HepG2 (cell line): ENCODE measurements at regions not wholly inside any gene's neighbourhood (a gene's known extent, or its start where the extent isn't known, plus 50 kb on each side); places are given as distances from the start of the nearest gene placed in this dataset.

Experiments used
- ATAC-seq: fragments of 200-7000 bp; cut with Tn5 transposase; 3 replicates; pipeline ENCODE4 v1.9.1; 2020; ENCODE audit warnings: mild to moderate bottlenecking, moderate library complexity
- BruUV-seq: library from RNA; stranded (reverse); fragments of 400-500 nt; replicated peaks from 2 replicates; lab custom pipeline; 2021; lab: Mats Ljungman, UMichigan
- CTCF ChIA-PET: fragments of 300-600 bp; formaldehyde crosslinking; extraction: SDS; loops from one replicate; lab custom pipeline; 2021; ENCODE audit warnings: low total read pairs, inconsistent platforms, low intra/inter-chr PET ratio; lab: Yijun Ruan, JAX
- POLR2A ChIA-PET: fragments of 350-600 bp; sonication (Branson Sonifier 250); formaldehyde crosslinking; loops from one replicate; lab custom pipeline; 2020; ENCODE audit warnings: antibody characterized with exemption, inconsistent platforms; lab: Yijun Ruan, JAX
- DNase-seq: peaks from one replicate; pipeline ENCODE4 v3.0.0-alpha.2; 2015; ENCODE audit warnings: low spot score
- FAIRE-seq: peaks from 3 replicates; lab custom pipeline; 2011; peaks lifted over from hg19 to GRCh38; lab: Jason Lieb, UNC
- H2AFZ ChIP-seq: one replicate; pipeline ENCODE4 v1.6.1; 2011; ENCODE audit warnings: low read length, inconsistent platforms
- H3K27ac ChIP-seq: fragments of 300-600 bp; 3 replicates; pipeline ENCODE4 v1.8.0; 2011; ENCODE audit warnings: mixed run types, mild to moderate bottlenecking, mixed read lengths, low read length, inconsistent platforms; ENCODE audit not compliant: insufficient read depth; ENCODE audit errors: extremely low read length
- H3K27me3 ChIP-seq, 2 experiments: fragments of 200-600 bp in 1 of 2; 2 replicates in 1 of 2; 3 replicates in 1 of 2; pipeline versions ENCODE4 v1.6.0 to v1.8.0; 2011; ENCODE audit warnings: low read length in 2 of 2, mild to moderate bottlenecking in 2 of 2, moderate library complexity in 2 of 2, inconsistent platforms in 1 of 2; ENCODE audit not compliant: insufficient read depth in 2 of 2, control insufficient read depth in 1 of 2
- H3K36me3 ChIP-seq, 2 experiments: fragments of 200-600 bp in 1 of 2; replicated peaks in 1 of 2; 2 replicates in 1 of 2; 3 replicates in 1 of 2; pipeline versions ENCODE4 v1.5.1 to v1.8.0; 2011; ENCODE audit warnings: low read length in 2 of 2, inconsistent platforms in 1 of 2; ENCODE audit not compliant: insufficient read depth in 2 of 2, control insufficient read depth in 1 of 2
- H3K4me1 ChIP-seq: 2 replicates; pipeline ENCODE4 v1.5.1; 2012; ENCODE audit warnings: low read length, inconsistent platforms; ENCODE audit not compliant: insufficient read depth
- H3K4me2 ChIP-seq: 2 replicates; pipeline ENCODE4 v1.6.0; 2011; ENCODE audit warnings: low read depth, low read length, inconsistent platforms
- H3K4me3 ChIP-seq, 3 experiments: fragments of 200-600 bp in 1 of 3; sonication (generic), shearing (Covaris generic) in 1 of 3; replicated peaks in 1 of 3; 2 replicates each; pipeline ENCODE4 v1.5.1; 2011 to 2016; ENCODE audit warnings: low read length in 3 of 3, inconsistent platforms in 2 of 3, low read depth in 2 of 3, mild to moderate bottlenecking in 2 of 3, control low read depth in 1 of 3, mixed read lengths in 1 of 3; ENCODE audit not compliant: insufficient read depth in 1 of 3
- H3K79me2 ChIP-seq: one replicate; pipeline ENCODE4 v1.6.1; 2011; ENCODE audit warnings: low read length, inconsistent platforms; ENCODE audit not compliant: insufficient read depth
- H3K9ac ChIP-seq: 2 replicates; pipeline ENCODE4 v1.6.0; 2011; ENCODE audit warnings: mild to moderate bottlenecking, low read depth, low read length, inconsistent platforms; ENCODE audit not compliant: insufficient read depth
- H3K9me3 ChIP-seq: 2 replicates; pipeline ENCODE4 v1.5.1; 2012; ENCODE audit warnings: mild to moderate bottlenecking, low read length
- H4K20me1 ChIP-seq: 2 replicates; pipeline ENCODE4 v1.6.0; 2011; ENCODE audit warnings: inconsistent platforms, mild to moderate bottlenecking, low read length, moderate library complexity; ENCODE audit not compliant: insufficient read depth
- GTF2F1 ChIP-seq: fragments of 150-350 bp; IDR thresholded peaks from 2 replicates; pipeline ENCODE4 v1.6.1; 2014; ENCODE audit warnings: low read length
- NKX3-1 ChIP-seq: sonication (generic); formaldehyde crosslinking; IDR thresholded peaks from 2 replicates; pipeline ENCODE4 v1.5.0; 2020; ENCODE audit warnings: missing genetic modification reagents
- POLR2A ChIP-seq, 2 experiments: IDR thresholded peaks; 2 replicates each; pipeline ENCODE4 v1.6.1; 2011; ENCODE audit warnings: low read depth in 2 of 2, low read length in 2 of 2, mild to moderate bottlenecking in 1 of 2, moderate library complexity in 1 of 2; ENCODE audit not compliant: insufficient read depth in 1 of 2
- RARA ChIP-seq: IDR thresholded peaks from 2 replicates; pipeline ENCODE4 v1.6.1; 2016; ENCODE audit warnings: missing genetic modification reagents, missing compliant biosample characterization
- SOX13 ChIP-seq, 3 experiments: fragments of 450-650 bp in 1 of 3; sonication (generic) in 1 of 3; formaldehyde crosslinking in 1 of 3; IDR thresholded peaks in 2 of 3; conservative IDR thresholded peaks in 1 of 3; 2 replicates each; pipeline versions ENCODE4 v1.5.0 to v1.6.1; 2016 to 2020; ENCODE audit warnings: antibody characterized with exemption in 1 of 3, mild to moderate bottlenecking in 1 of 3, missing compliant biosample characterization in 1 of 3, missing genetic modification reagents in 1 of 3, moderate library complexity in 1 of 3
- TP53 ChIP-seq: sonication (generic); formaldehyde crosslinking; conservative IDR thresholded peaks from 2 replicates; pipeline ENCODE4 v1.4.0; 2020; ENCODE audit warnings: missing genetic modification reagents
- ZNF543 ChIP-seq: sonication (generic); formaldehyde crosslinking; IDR thresholded peaks from 2 replicates; pipeline ENCODE4 v1.4.0; 2020; ENCODE audit warnings: mild to moderate bottlenecking, missing genetic modification reagents
- ZNF605 ChIP-seq: sonication (generic); formaldehyde crosslinking; IDR thresholded peaks from 2 replicates; pipeline ENCODE4 v1.8.0; 2022; ENCODE audit warnings: mild to moderate bottlenecking, missing genetic modification reagents
- ZNF781 ChIP-seq: sonication (generic); formaldehyde crosslinking; IDR thresholded peaks from 2 replicates; pipeline ENCODE4 v1.5.1; 2020; ENCODE audit warnings: borderline replicate concordance, mild to moderate bottlenecking, missing genetic modification reagents; ENCODE audit errors: not compliant biosample characterization
- ZNF841 ChIP-seq: sonication (generic); formaldehyde crosslinking; IDR thresholded peaks from 2 replicates; pipeline ENCODE4 v1.8.1; 2023; ENCODE audit warnings: missing genetic modification reagents, borderline replicate concordance
- ZSCAN22 ChIP-seq: sonication (generic); formaldehyde crosslinking; IDR thresholded peaks from 2 replicates; pipeline ENCODE4 v1.4.0; 2020; ENCODE audit warnings: mild to moderate bottlenecking, missing genetic modification reagents
- WGBS: methylation state at CpG from one replicate; pipeline ENCODE4 v1.1.6; 2017; ENCODE audit warnings: low lambda C conversion rate; 5-methylcytosine and 5-hydroxymethylcytosine counted together
- in situ Hi-C: cut with HindIII; loops from 2 replicates; pipeline ENCODE4 v1.10.0; 2017; ENCODE audit warnings: low pct_unique_long_range_greater_than_20kb; ENCODE audit not compliant: extremely low pct_ligation_motif_present
- intact Hi-C: fragments of 100-400 bp; cut with micrococcal nuclease; formaldehyde crosslinking; loops from one replicate; pipeline ENCODE4 v1.10.0; 2022; ENCODE audit not compliant: unreplicated experiment

DNA sequence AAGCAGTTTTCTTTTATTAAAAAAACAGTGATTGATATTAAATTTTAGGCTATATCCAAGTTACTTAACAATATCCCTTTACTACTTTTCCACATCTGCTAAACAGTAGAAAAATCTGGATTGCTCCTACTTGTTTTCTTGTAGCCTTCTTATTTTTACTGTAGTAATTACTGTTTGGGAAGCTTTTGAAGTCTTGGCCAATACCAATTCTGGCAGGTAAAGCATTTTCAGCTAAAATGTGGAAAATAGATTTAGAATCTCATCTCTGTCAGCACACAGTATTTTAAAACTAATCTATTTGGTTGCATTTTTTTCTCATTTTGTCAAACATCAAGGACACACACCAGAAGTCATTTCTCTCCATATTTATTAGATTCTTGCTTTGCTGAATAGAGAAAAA is 1485.7 kb upstream of the PIK3C3 start:
- no peaks in the 10 kb centered on the region for H3K36me3 ChIP-seq
- H3K4me1 ChIP-seq: no peaks in the 10 kb centered on the region
- ATAC-seq (no peak), DNase-seq (no peak), FAIRE-seq (no peak)
- H3K79me2 ChIP-seq: no peaks in the 10 kb centered on the region
- no peaks in the 10 kb centered on the region; a peak in 1 of 5 replicates for H3K27me3 ChIP-seq
- TF ChIP-seq ZSCAN22 (no peak), ZNF543 (CRISPR knock-in tag) (no peak), SOX13 (IDR thresholded peaks at IDR 0.05) (no peak), SOX13 (CRISPR knock-in tag; conservative IDR thresholded peaks at IDR 0.05 in 1 of 2, IDR thresholded peaks at IDR 0.05 in 1 of 2) (no peak), NKX3-1 (CRISPR knock-in tag) (no peak)
- intact Hi-C loops (no loop called here), in situ Hi-C loops (no loop called here)
- ChIA-PET POLR2A (no interaction called here), CTCF (no interaction called here)
- H4K20me1 ChIP-seq: no peaks in the 10 kb centered on the region
- no peak overlapping the region for H3K27ac ChIP-seq
- BruUV-seq: no TSS peak
- H3K4me3 ChIP-seq: no peak overlapping the region
- H2AFZ ChIP-seq: no peak overlapping the region
- no peaks in the 10 kb centered on the region for H3K9me3 ChIP-seq
- H3K4me2 ChIP-seq: no peak overlapping the region
- H3K9ac ChIP-seq: no peak overlapping the region

GRCh38 chr18:40464032-40464431 is 1491.0 kb upstream of the PIK3C3 start:
- Histone ChIP-seq H3K4me1 (no peaks in the 10 kb centered on the region), H3K27ac (no peak overlapping the region), H3K79me2 (no peaks in the 10 kb centered on the region), H3K27me3 (no peaks in the 10 kb centered on the region; a peak in 1 of 5 replicates), H3K36me3 (no peaks in the 10 kb centered on the region), H3K4me2 (no peak overlapping the region), H2AFZ (no peak overlapping the region), H3K9me3 (no peaks in the 10 kb centered on the region), H3K4me3 (no peak overlapping the region), H4K20me1 (no peaks in the 10 kb centered on the region), H3K9ac (no peak overlapping the region)
- intact Hi-C loops (no loop called here), in situ Hi-C loops (no loop called here)
- no TSS peak for BruUV-seq
- CTCF ChIA-PET: no interaction called here
- no peak for TF ChIP-seq GTF2F1
- TF ChIP-seq TP53 (CRISPR knock-in tag): no peak
- no peak for TF ChIP-seq ZNF841 (CRISPR knock-in tag)
- TF ChIP-seq ZNF605 (CRISPR knock-in tag): no peak
- no peak for TF ChIP-seq POLR2A (IDR thresholded peaks at IDR 0.05; ENCODE audit: insufficient read depth in 1 of 2, low read depth in 2 of 2, low read length in 2 of 2)
- TF ChIP-seq ZNF781 (CRISPR knock-in tag): no peak
- TF ChIP-seq RARA: no peak
- WGBS: 0% methylated on average over 1 of the region's 1 CpG
- ATAC-seq (no peak), DNase-seq (no peak), FAIRE-seq (no peak)
- POLR2A ChIA-PET: no interaction called here
